Thymus (tissue), 11 donors: ENCODE measurements at regions not wholly inside any gene's neighbourhood (a gene's known extent, or its start where the extent isn't known, plus 50 kb on each side); places are given as distances from the start of the nearest gene placed in this dataset.

ENCODE experiments used
- DNase-seq, 9 donors: peaks; one replicate each; pipeline ENCODE4 v3.0.0-alpha.2; 2013; ENCODE audit warnings: low spot score in 9 of 9, low read depth in 6 of 9, missing footprints in 1 of 9
- H3K27ac ChIP-seq, 2 donors: one replicate each; pipeline ENCODE4 v1.5.1; 2013; ENCODE audit warnings: control low read depth in 1 of 2, low read depth in 1 of 2, low read length in 1 of 2, mild to moderate bottlenecking in 1 of 2, moderate library complexity in 1 of 2
- H3K27me3 ChIP-seq, 2 donors: one replicate each; pipeline ENCODE4 v1.5.1; 2013; ENCODE audit warnings: low read length in 1 of 2; ENCODE audit not compliant: control insufficient read depth in 2 of 2, insufficient read depth in 1 of 2
- H3K36me3 ChIP-seq, 2 donors: one replicate each; pipeline ENCODE4 v1.5.1; 2013; ENCODE audit warnings: low read length in 1 of 2, mild to moderate bottlenecking in 1 of 2, moderate library complexity in 1 of 2; ENCODE audit not compliant: control insufficient read depth in 2 of 2, insufficient read depth in 2 of 2
- H3K4me1 ChIP-seq, 2 donors: one replicate each; pipeline ENCODE4 v1.5.1; 2013; ENCODE audit warnings: low read length in 2 of 2; ENCODE audit not compliant: control insufficient read depth in 2 of 2, insufficient read depth in 2 of 2
- H3K4me3 ChIP-seq, 2 donors: one replicate each; pipeline ENCODE4 v1.5.1; 2013; ENCODE audit warnings: low read length in 2 of 2, control low read depth in 1 of 2, mild to moderate bottlenecking in 1 of 2
- H3K9me3 ChIP-seq, 2 donors: one replicate each; pipeline ENCODE4 v1.5.1; 2013; ENCODE audit warnings: low read length in 1 of 2, mild to moderate bottlenecking in 1 of 2; ENCODE audit not compliant: control insufficient read depth in 2 of 2, insufficient read depth in 1 of 2
- WGBS: extraction: QIAGEN DNeasy Blood & Tissue Kit; methylation state at CpG from one replicate; pipeline ENCODE4 v1.1.7; 2013; 5-methylcytosine and 5-hydroxymethylcytosine counted together
- donor health status: healthy.

DNA sequence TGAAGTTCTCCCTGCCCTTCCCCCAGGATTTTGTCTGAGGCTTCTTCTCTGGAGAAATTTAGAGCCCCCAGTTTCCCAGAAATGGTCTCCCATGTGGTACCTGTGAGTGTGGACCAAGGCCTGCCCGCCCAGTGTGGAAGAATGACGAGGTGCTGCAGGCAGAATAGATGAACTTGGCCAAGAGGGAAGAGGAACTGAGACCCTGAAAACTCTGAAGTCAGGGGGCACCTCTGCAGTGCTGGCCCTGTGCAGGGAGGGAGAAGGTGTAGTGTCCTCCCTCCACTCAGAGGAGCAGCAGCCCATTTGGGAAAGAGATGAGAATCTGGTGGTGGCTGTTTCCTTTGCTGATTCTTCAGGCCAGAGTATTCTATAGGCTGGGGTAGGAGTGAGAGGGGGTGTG is 115.2 kb upstream of the PCGF5 start:
- Histone ChIP-seq H3K4me3 (no peak overlapping the region), H3K9me3 (no peaks in the 10 kb centered on the region), H3K36me3 (no peaks in the 10 kb centered on the region), H3K4me1 (peaks cover 6 to 27% of the 10 kb centered on the region in 2 donors), H3K27me3 (no peaks in the 10 kb centered on the region), H3K27ac (no peak overlapping the region)
- WGBS: 92% methylated on average over 2 of the region's 2 CpGs
- no peak for DNase-seq

DNA sequence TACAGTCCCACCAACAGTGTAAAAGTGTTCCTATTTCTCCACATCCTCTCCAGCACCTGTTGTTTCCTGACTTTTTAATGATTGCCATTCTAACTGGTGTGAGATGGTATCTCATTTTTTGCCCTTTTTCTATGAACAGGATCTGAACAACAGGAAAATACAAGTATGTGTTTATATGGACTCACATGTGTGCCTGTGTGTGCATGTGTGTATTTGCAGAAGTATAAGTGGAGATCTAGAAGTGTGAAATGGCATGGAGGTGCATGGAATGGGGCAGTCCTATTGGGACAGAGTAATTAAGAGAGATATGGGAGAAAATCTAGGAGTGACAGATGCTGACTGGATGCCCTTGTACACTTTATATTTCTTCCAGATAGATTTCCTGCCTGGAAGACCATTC is 111.6 kb upstream of the PCGF5 start:
- Histone ChIP-seq H3K27ac (no peak overlapping the region), H3K4me1 (peaks cover under 1 to 16% of the 10 kb centered on the region in 2 donors), H3K36me3 (no peaks in the 10 kb centered on the region), H3K9me3 (no peaks in the 10 kb centered on the region), H3K4me3 (no peak overlapping the region), H3K27me3 (no peaks in the 10 kb centered on the region)
- no peak for DNase-seq

DNA sequence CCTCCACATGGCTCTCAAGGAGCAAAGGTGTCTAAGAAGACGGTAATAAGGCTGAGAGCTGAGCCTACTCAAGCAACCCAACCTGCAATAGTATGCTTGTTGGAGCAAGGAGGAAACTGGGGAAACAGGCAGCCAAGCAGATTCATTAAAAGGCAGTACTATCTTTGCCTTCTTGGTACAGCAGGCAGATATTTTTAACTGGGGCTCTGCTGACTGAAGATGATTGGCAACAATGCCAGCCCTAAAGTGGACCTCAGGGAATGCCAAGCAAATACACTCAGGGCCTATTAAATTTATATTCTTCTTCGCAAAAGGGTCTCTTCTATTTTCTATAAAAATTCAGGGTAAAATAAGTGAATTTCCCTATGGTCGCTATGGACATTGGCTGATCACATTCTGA is 109.4 kb upstream of the PCGF5 start:
- no peaks in the 10 kb centered on the region for H3K36me3 ChIP-seq

DNA sequence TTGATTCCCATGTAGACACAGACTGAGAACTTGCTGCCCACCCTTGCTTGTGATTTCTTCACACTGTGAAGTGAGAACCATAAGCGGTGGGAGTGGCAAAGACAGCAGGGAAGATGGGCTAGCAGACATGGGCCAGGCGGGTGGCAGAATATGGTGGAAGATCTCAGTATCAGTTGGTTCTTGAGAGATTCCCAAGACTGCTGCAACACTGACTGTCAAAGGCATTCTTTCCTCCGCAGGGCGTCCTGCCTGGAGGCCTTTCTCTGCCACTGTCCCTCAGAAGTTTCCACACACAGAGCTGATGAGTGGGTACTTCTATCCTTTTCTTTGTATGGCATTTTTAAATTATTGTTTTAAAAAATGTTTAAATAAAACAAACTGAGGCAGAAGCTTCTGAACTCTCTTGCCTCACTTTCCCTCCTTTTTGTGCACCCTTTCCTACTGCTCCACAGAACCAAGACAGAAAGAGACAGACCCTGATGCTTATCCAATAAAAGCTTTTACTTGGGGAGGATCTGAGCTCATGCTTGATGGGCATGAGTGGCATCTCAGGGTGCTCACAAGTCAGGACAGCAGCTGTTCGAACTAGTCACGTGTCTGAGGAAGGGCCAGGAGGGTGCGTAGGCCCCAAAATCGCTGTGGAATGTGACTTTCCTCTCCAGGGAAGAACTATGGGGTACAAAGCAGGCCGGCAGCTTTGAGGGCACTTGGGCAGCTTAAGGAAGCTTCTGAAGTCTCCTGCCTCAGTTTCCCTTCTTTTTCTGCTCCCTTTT is 104.7 kb upstream of the PCGF5 start:
- no peak overlapping the region for H3K27ac ChIP-seq
- no peak overlapping the region for H3K4me3 ChIP-seq
- H3K4me1 ChIP-seq: no peaks in the 10 kb centered on the region
- no peaks in the 10 kb centered on the region for H3K27me3 ChIP-seq
- WGBS: 97% methylated on average over 9 of the region's 9 CpGs
- no peak for DNase-seq
- no peaks in the 10 kb centered on the region for H3K9me3 ChIP-seq
- no peaks in the 10 kb centered on the region for H3K36me3 ChIP-seq

More for the DNA sequence above, 109.4 kb upstream of the PCGF5 start:
- Histone ChIP-seq H3K27me3 (no peaks in the 10 kb centered on the region), H3K27ac (no peak overlapping the region), H3K4me1 (no peaks in the 10 kb centered on the region), H3K9me3 (no peaks in the 10 kb centered on the region), H3K4me3 (no peak overlapping the region)
- DNase-seq: no peak
- WGBS: 98% methylated on average over 3 of the region's 3 CpGs

DNA sequence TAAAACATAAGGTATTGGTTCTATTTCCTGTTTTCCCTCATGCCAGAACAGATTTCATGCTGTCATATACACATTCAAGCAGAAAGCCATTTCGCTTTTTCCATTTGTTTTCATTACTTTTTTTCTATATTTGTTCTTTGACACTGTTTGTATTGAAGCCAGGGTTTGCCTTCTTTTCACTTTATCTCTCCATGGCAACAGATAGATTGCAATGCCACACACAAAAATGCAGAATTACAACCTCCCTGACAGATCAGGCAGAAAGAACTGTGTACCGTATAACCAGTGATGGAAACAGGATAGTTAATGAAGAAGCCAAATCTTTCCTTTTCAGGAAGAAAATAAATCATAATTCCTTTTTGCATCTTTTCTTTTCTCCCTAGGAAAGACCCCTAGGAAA is 103.0 kb upstream of the PCGF5 start:
- no peak for DNase-seq
- no peak overlapping the region for H3K4me3 ChIP-seq
- 95% methylated on average over 2 of the region's 2 CpGs for WGBS
- H3K27me3 ChIP-seq: no peaks in the 10 kb centered on the region
- no peaks in the 10 kb centered on the region for H3K4me1 ChIP-seq
- no peaks in the 10 kb centered on the region for H3K36me3 ChIP-seq
- no peak overlapping the region for H3K27ac ChIP-seq
- H3K9me3 ChIP-seq: no peaks in the 10 kb centered on the region

DNA sequence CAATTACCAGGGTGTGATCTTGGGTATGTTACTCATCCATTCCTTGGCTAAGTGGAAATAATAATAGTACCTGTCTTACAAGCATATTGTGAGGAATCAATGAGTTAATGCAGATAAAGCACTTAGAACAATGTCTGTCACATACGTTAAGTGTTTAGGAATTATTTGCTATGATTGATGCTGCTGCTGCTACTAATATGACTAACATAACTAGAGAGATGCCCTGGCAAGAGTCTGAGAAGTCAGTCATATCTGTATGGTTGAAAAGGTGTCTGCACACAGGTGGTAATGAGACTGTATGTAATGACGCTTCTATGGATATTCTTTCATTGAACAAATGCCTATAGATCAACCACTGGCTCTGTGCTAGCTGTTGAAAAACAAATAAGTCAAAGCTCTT is 100.1 kb upstream of the PCGF5 start:
- Histone ChIP-seq H3K27ac (no peak overlapping the region), H3K9me3 (no peaks in the 10 kb centered on the region), H3K4me3 (no peak overlapping the region), H3K4me1 (no peaks in the 10 kb centered on the region), H3K27me3 (no peaks in the 10 kb centered on the region), H3K36me3 (no peaks in the 10 kb centered on the region)
- 48% methylated on average over 2 of the region's 2 CpGs for WGBS
- DNase-seq: no peak

DNA sequence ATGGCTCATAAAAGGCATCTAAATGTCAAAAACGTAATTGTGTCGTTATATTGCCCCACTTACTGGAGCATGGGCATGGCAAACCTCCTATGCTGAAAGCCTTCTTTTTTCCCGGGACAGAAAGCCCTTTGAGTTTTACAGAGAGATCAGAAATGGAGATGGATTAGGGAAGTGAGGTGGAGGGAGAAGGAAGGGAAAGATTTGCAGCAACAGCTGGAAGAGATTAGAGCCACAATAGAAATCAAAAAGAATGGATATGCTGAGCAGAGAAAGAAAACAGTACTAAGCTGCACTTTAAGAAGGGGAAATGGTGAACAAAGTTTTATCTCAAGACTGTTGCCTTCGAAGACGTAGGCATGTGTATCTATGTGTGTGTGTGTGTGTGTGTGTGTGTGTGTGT is 97.2 kb upstream of the PCGF5 start:
- WGBS: 70% methylated on average over 5 of the region's 5 CpGs
- DNase-seq: no peak
- H3K9me3 ChIP-seq: no peaks in the 10 kb centered on the region
- H3K27ac ChIP-seq: no peak overlapping the region
- H3K27me3 ChIP-seq: no peaks in the 10 kb centered on the region
- H3K4me3 ChIP-seq: no peak overlapping the region
- peaks cover 0 to 2% of the 10 kb centered on the region in 2 donors for H3K4me1 ChIP-seq
- H3K36me3 ChIP-seq: no peaks in the 10 kb centered on the region

DNA sequence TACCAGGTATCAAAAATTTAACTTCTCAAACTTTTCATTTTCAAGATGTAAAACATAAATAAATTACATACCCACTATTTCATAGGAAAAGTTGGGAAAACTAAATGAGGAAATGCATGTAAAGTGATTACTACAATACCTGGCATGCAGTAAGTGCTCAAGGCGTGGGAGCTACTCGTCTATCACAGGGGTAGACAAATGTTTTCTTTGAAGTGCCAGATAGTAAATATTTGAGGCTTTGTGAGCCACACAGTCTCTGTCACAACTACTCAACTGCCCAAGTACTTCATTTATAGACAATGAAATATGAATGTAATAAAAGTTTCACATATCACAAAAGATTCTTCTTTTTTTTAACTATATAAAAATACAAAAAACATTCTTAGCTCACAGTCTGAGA is 96.4 kb upstream of the PCGF5 start:
- Histone ChIP-seq H3K36me3 (no peaks in the 10 kb centered on the region), H3K27ac (no peak overlapping the region), H3K4me1 (peaks cover 0 to 2% of the 10 kb centered on the region in 2 donors), H3K4me3 (no peak overlapping the region), H3K9me3 (no peaks in the 10 kb centered on the region), H3K27me3 (no peaks in the 10 kb centered on the region)
- WGBS: 87% methylated on average over 2 of the region's 2 CpGs
- DNase-seq: no peak

DNA sequence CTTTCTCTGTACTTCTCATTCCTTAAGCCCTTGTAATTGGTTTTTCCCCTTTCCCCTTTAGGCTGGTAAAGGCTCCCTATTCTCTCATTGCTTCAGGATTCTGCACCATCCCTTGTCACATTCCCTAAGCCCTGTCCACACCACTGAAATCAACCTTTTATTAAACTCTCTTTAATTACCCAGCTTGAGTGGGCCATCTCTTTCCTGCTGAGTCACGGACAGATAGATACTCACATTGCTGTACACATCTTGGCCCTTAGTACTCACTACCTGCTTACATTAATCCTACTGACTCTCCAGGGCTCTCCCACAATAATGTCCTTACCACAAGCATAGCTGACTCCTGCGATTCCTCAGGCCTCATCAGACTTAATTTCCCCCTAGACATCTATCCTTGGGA is 94.0 kb upstream of the PCGF5 start:
- no peak overlapping the region for H3K4me3 ChIP-seq
- DNase-seq: no peak
- H3K4me1 ChIP-seq: peaks cover 0 to 2% of the 10 kb centered on the region in 2 donors
- H3K27ac ChIP-seq: no peak overlapping the region
- H3K9me3 ChIP-seq: no peaks in the 10 kb centered on the region
- 92% methylated on average over 2 of the region's 2 CpGs for WGBS
- no peaks in the 10 kb centered on the region for H3K27me3 ChIP-seq
- no peaks in the 10 kb centered on the region for H3K36me3 ChIP-seq
